Upper lobe of left lung (tissue), 6 donors: ENCODE measurements at regions not wholly inside any gene's neighbourhood (a gene's known extent, or its start where the extent isn't known, plus 50 kb on each side); places are given as distances from the start of the nearest gene placed in this dataset.

Experiments
- ATAC-seq, 2 donors: fragments of 200-7000 bp; cut with Tn5 transposase; one replicate each; pipeline ENCODE4 v1.9.1; 2022; ENCODE audit warnings: mild to moderate bottlenecking in 2 of 2, moderate library complexity in 2 of 2; ENCODE audit not compliant: low FRiP score in 2 of 2
- DNase-seq, 2 donors: peaks; one replicate each; pipeline ENCODE4 v3.0.0-alpha.2; 2019 to 2020
- H3K27ac ChIP-seq, 4 donors: fragments of 200-600 bp; sonication (generic); one replicate each; pipeline ENCODE4 v1.5.1; 2016 to 2019
- H3K27me3 ChIP-seq, 4 donors: fragments of 200-600 bp; sonication (generic); one replicate each; pipeline ENCODE4 v1.5.1; 2017 to 2019
- H3K36me3 ChIP-seq, 4 donors: fragments of 200-600 bp; sonication (generic); one replicate each; pipeline ENCODE4 v1.5.1; 2016 to 2019
- H3K4me1 ChIP-seq, 4 donors: fragments of 200-600 bp; sonication (generic); one replicate each; pipeline ENCODE4 v1.5.1; 2018 to 2019
- H3K4me3 ChIP-seq, 4 donors: fragments of 200-600 bp; sonication (generic); one replicate each; pipeline ENCODE4 v1.5.1; 2017 to 2019; ENCODE audit warnings: mild to moderate bottlenecking in 2 of 4, moderate library complexity in 1 of 4
- H3K9me3 ChIP-seq, 4 donors: fragments of 200-600 bp; sonication (generic); one replicate each; pipeline ENCODE4 v1.5.1; 2018 to 2019
- EP300 ChIP-seq, 4 donors: sonication (generic); formaldehyde crosslinking; IDR thresholded peaks; one replicate each; pipeline ENCODE4 v1.5.1; 2017; ENCODE audit warnings: antibody characterized with exemption in 4 of 4, control low read depth in 2 of 4
- POLR2A ChIP-seq, 4 donors: fragments of 450-650 bp; IDR thresholded peaks; one replicate each; pipeline ENCODE4 v1.5.1; 2016 to 2017; ENCODE audit warnings: antibody characterized with exemption in 4 of 4, mild to moderate bottlenecking in 2 of 4
- POLR2AphosphoS5 ChIP-seq, 2 donors: sonication (generic); formaldehyde crosslinking; IDR thresholded peaks; one replicate each; pipeline ENCODE4 v1.5.1; 2017; ENCODE audit warnings: antibody characterized with exemption in 2 of 2
- WGBS, 2 donors: methylation state at CpG; one replicate each; pipeline ENCODE4 v1.1.5; 2017 to 2018; 5-methylcytosine and 5-hydroxymethylcytosine counted together
- TF ChIP-seq, protein P1 (sequence below), 6 experiments: fragments of 450-650 bp in 4 of 6; fragments of 200-600 bp in 2 of 6; sonication (generic) in 2 of 6; IDR thresholded peaks; one replicate each; pipeline ENCODE4 v1.5.1; 2016 to 2019; ENCODE audit warnings: antibody characterized with exemption in 6 of 6
- donor health status: DM: no; HTN: no; CAD: no; lungs with moderate emphysema.
- donor health status: DM: no; HTN: yes; CAD: no; lungs with severe emphysema.

DNA sequence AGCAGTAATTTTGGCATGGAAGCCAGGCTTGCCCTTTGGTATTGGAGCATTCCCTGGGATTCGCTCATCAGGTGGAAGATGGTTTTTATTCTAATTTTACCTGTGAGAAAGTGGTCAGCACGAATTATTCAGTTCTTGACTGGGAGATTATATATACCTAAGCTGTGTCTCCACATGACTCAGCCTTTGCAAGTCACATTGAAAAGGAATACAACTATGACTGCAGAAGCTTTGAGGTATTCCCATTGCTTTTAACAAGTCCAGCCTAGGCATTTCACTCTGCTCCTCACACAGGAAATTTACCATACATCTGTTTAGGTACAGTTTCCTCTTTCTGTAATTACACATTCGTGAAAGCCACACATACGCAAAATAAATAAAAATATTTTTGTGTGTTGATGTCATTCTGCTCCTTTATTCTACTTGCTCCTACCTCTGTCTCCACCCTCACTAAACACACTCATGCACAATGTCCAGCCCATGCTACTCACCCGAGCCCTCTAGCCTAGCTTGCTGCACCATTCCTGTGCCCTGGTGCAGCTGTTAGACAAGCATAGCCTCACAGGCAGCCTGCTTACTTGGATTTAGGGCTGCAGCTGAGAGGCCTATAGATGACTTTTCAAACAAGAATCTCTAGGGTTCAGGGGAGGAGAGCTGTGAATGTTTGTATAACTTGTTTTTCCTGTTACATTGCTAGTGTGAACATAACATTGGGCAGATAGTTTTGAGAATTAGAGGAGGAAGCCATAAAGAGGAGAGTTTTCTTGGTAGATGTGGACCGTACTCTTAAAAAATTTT, 504.4 kb upstream of the FAT1 start:
- H3K9me3 ChIP-seq = no peaks in the 10 kb centered on the region
- 63 to 69% methylated on average over 6 of the region's 6 CpGs for WGBS, 2 donors
- H3K4me1 ChIP-seq = no peaks in the 10 kb centered on the region
- DNase-seq (no peak), ATAC-seq (no peak)
- no peak overlapping the region for H3K27ac ChIP-seq
- H3K4me3 ChIP-seq = no peak overlapping the region
- no peaks in the 10 kb centered on the region for H3K36me3 ChIP-seq
- TF ChIP-seq POLR2AphosphoS5 (IDR thresholded peaks at IDR 0.05) (no peak), POLR2A (IDR thresholded peaks at IDR 0.05) (no peak), EP300 (IDR thresholded peaks at IDR 0.05) (no peak)
- TF ChIP-seq, protein P1, sequence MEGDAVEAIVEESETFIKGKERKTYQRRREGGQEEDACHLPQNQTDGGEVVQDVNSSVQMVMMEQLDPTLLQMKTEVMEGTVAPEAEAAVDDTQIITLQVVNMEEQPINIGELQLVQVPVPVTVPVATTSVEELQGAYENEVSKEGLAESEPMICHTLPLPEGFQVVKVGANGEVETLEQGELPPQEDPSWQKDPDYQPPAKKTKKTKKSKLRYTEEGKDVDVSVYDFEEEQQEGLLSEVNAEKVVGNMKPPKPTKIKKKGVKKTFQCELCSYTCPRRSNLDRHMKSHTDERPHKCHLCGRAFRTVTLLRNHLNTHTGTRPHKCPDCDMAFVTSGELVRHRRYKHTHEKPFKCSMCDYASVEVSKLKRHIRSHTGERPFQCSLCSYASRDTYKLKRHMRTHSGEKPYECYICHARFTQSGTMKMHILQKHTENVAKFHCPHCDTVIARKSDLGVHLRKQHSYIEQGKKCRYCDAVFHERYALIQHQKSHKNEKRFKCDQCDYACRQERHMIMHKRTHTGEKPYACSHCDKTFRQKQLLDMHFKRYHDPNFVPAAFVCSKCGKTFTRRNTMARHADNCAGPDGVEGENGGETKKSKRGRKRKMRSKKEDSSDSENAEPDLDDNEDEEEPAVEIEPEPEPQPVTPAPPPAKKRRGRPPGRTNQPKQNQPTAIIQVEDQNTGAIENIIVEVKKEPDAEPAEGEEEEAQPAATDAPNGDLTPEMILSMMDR (IDR thresholded peaks at IDR 0.05) = no peak
- H3K27me3 ChIP-seq = no peaks in the 10 kb centered on the region

GRCh38 chr4:187232196-187232595, 508.5 kb upstream of the FAT1 start:
- no peaks in the 10 kb centered on the region for H3K36me3 ChIP-seq
- no peak overlapping the region for H3K4me3 ChIP-seq
- WGBS, 2 donors = 58 to 68% methylated on average over 3 of the region's 3 CpGs
- ATAC-seq = no peak
- H3K27me3 ChIP-seq = no peaks in the 10 kb centered on the region
- no peaks in the 10 kb centered on the region for H3K9me3 ChIP-seq
- TF ChIP-seq POLR2A (IDR thresholded peaks at IDR 0.05) = no peak
- no peak for TF ChIP-seq POLR2AphosphoS5 (IDR thresholded peaks at IDR 0.05)
- no peak for TF ChIP-seq EP300 (IDR thresholded peaks at IDR 0.05)
- TF ChIP-seq, protein P1 (IDR thresholded peaks at IDR 0.05) = no peak
- no peaks in the 10 kb centered on the region for H3K4me1 ChIP-seq
- H3K27ac ChIP-seq = no peak overlapping the region
- DNase-seq = no peak

- WGBS, 2 donors = 71 to 77% methylated on average over 2 of the region's 2 CpGs
- Histone ChIP-seq H3K9me3 (no peaks in the 10 kb centered on the region), H3K4me1 (no peaks in the 10 kb centered on the region), H3K4me3 (no peak overlapping the region), H3K27me3 (no peaks in the 10 kb centered on the region), H3K27ac (no peak overlapping the region), H3K36me3 (no peaks in the 10 kb centered on the region)
- no peak for DNase-seq
- TF ChIP-seq POLR2AphosphoS5 (IDR thresholded peaks at IDR 0.05) = no peak
- no peak for TF ChIP-seq EP300 (IDR thresholded peaks at IDR 0.05)
- TF ChIP-seq, protein P1 (IDR thresholded peaks at IDR 0.05) = no peak
- TF ChIP-seq POLR2A (IDR thresholded peaks at IDR 0.05) = no peak
- no peak for ATAC-seq
Measured at GRCh38 chr4:187232796-187233195, 509.1 kb upstream of the FAT1 start.

DNA sequence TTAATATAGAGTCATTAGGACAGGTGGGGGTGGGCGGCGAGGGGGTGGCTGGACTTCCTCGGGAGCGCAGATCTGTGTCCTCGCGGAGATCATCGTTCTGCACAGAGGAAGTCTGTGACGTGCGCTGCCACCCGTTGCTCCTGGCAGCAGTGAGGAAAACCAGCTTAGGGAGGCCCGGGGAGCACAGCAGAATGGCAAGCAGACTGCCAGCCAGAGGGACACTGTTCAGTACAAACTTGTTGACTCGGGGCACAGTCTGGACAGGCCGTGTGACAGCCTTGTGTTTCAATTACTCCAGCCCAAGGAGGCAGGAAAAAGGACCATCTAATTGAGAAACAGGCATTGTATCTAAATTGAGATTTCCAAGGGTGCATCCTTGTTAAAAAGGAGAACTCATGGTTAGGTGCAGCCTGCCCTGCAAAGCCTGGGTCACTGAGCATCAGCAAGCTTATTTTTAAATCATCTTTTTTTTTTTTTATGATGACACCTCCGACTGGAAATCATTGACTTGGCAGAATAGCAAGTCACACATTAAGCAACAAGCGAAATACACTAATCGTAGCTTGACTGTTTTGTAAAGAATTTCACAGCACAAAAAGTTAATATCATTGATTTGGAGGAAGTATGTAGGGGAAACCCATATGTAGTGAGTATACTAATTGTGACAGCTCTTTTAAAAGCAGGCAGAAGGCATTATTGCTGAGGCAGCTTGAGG, 512.0 kb upstream of the FAT1 start:
- Histone ChIP-seq H3K27me3 (no peaks in the 10 kb centered on the region), H3K4me1 (no peaks in the 10 kb centered on the region), H3K9me3 (no peaks in the 10 kb centered on the region), H3K27ac (no peak overlapping the region), H3K4me3 (no peak overlapping the region), H3K36me3 (no peaks in the 10 kb centered on the region)
- 83 to 85% methylated on average over 16 of the region's 16 CpGs for WGBS, 2 donors
- peak in 1 of 2 donors; percentile 32 for DNase-seq
- no peak for ATAC-seq
- TF ChIP-seq, protein P1 (IDR thresholded peaks at IDR 0.05) = no peak
- TF ChIP-seq POLR2AphosphoS5 (IDR thresholded peaks at IDR 0.05) (no peak), POLR2A (IDR thresholded peaks at IDR 0.05) (no peak), EP300 (IDR thresholded peaks at IDR 0.05) (no peak)
